22Rv1 (cell line): ENCODE measurements at regions not wholly inside any gene's neighbourhood (a gene's known extent, or its start where the extent isn't known, plus 50 kb on each side); places are given as distances from the start of the nearest gene placed in this dataset.

Experiments
- H3K27ac ChIP-seq: fragments of 450-650 bp; 2 replicates; pipeline ENCODE4 v1.5.1; 2017
- CTCF ChIP-seq: fragments of 450-650 bp; IDR thresholded peaks from 2 replicates; pipeline ENCODE4 v1.5.1; 2017; ENCODE audit warnings: mild to moderate bottlenecking
- ZFX ChIP-seq: fragments of 450-650 bp; IDR thresholded peaks from 2 replicates; pipeline ENCODE4 v1.6.1; 2017; ENCODE audit warnings: antibody characterized with exemption, borderline replicate concordance

- TF ChIP-seq CTCF (no peak), ZFX (no peak)
Observed at GRCh38 chr12:87930033-87930432, 99.2 kb downstream of the C12orf50 start.

DNA sequence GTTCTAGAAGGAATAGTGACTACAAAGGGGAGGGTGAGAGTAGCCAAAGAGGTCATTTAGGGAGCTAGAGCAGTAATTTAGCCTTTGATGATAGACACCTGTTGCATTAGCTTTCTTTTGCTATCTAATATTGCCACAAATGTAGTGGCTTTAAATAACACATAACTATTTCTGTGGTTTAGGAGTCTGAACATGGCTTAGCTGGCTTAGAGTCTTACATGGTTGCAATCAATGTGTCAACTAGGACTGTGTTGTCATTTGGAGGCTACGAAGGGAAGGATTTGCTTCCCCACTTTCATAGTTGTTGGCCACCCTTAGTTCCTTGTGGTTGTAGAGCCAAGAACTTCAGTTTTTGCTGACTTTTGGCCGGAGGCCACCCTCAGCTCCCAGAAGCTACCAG lies 99.9 kb downstream of the C12orf50 start:
- H3K27ac ChIP-seq = no peak overlapping the region
- no peak for TF ChIP-seq ZFX

More at GRCh38 chr12:87930033-87930432, 99.2 kb downstream of the C12orf50 start:
- H3K27ac ChIP-seq = no peak overlapping the region

DNA sequence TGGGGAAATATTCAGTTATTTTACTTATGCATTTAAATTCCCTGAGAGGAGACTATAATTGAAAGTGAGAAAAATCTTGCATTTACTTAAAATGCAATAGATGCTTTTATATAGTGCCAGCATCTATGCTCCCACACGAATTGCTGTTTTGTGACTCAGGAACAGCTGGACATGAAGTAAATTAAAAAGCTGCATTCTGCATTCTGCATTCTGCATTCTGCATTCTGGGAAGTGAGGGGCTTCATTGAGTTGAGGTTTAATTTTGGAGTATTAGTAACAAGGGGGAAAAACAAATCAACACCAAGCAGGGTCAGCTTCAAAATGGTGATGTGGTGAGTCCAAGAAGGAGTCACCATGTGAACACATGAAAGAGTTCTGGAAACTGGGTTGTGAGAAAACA lies 101.2 kb downstream of the C12orf50 start:
- H3K27ac ChIP-seq = no peak overlapping the region
- TF ChIP-seq CTCF (no peak), ZFX (no peak)

- H3K27ac ChIP-seq = no peak overlapping the region
- TF ChIP-seq ZFX = no peak
- no peak for TF ChIP-seq CTCF
Observed at GRCh38 chr12:87925021-87925420, 104.2 kb downstream of the C12orf50 start.

GRCh38 chr12:87924149-87924548 lies 105.1 kb downstream of the C12orf50 start:
- H3K27ac ChIP-seq = no peak overlapping the region
- TF ChIP-seq CTCF = no peak
- no peak for TF ChIP-seq ZFX

DNA sequence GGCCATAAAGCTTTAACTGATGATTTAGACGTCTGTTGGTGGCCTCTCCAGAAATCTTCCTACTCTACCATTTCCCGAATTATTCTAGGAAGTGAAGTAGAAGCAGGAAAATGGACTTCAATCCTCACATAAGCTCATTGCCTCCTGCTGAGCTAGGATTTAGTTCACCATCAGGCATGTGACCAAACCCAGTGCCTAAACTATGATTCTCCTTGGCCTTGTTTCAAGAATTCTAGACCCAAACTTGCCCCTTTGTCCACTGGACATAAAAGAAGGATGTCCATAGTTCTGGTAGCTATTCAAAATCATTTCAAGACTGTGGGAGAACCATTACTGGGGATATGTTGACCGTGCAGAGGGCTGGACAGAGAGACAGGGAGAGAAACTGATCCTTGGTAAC lies 105.8 kb downstream of the C12orf50 start:
- H3K27ac ChIP-seq = no peak overlapping the region
- TF ChIP-seq ZFX (no peak), CTCF (no peak)

- TF ChIP-seq ZFX = no peak
- no peak for TF ChIP-seq CTCF
- no peak overlapping the region for H3K27ac ChIP-seq
Observed at GRCh38 chr12:87922736-87923135, 106.5 kb downstream of the C12orf50 start.

- no peak overlapping the region for H3K27ac ChIP-seq
- TF ChIP-seq CTCF = no peak
- TF ChIP-seq ZFX = no peak
Observed at GRCh38 chr12:87921621-87922020, 107.6 kb downstream of the C12orf50 start.
